Breast epithelium (tissue), 4 donors: ENCODE measurements at regions not wholly inside any gene's neighbourhood (a gene's known extent, or its start where the extent isn't known, plus 50 kb on each side); places are given as distances from the start of the nearest gene placed in this dataset.

ENCODE experiments used
- DNase-seq, 2 donors: peaks; one replicate each; pipeline ENCODE4 v3.0.0-alpha.2; 2019; ENCODE audit warnings: low spot score in 2 of 2
- H3K27ac ChIP-seq, 2 donors: fragments of 200-600 bp; sonication (generic) in 1 of 2; one replicate each; pipeline ENCODE4 v1.5.1; 2016 to 2019; ENCODE audit warnings: mild to moderate bottlenecking in 1 of 2
- H3K27me3 ChIP-seq, 2 donors: fragments of 200-600 bp; sonication (generic) in 1 of 2; one replicate each; pipeline versions ENCODE4 v1.5.1 to v1.6.0; 2017 to 2019; ENCODE audit warnings: control low read depth in 1 of 2, mild to moderate bottlenecking in 1 of 2
- H3K36me3 ChIP-seq: fragments of 200-600 bp; one replicate; pipeline ENCODE4 v1.5.1; 2019
- H3K4me1 ChIP-seq, 2 donors: fragments of 200-600 bp; sonication (generic); one replicate each; pipeline ENCODE4 v1.5.1; 2016 to 2019; ENCODE audit warnings: control low read depth in 1 of 2
- H3K4me3 ChIP-seq, 3 donors: fragments of 200-600 bp; sonication (generic); 1 replicate in 2 of 3; 2 replicates in 1 of 3; pipeline ENCODE4 v1.5.1; 2016 to 2019; ENCODE audit warnings: mild to moderate bottlenecking in 3 of 3, moderate library complexity in 2 of 3
- H3K9me3 ChIP-seq, 2 donors: fragments of 200-600 bp; sonication (generic) in 1 of 2; one replicate each; pipeline ENCODE4 v1.5.1; 2016 to 2019; ENCODE audit warnings: control low read depth in 1 of 2
- POLR2A ChIP-seq: fragments of 450-650 bp; IDR thresholded peaks from one replicate; pipeline ENCODE4 v1.6.1; 2016; ENCODE audit warnings: antibody characterized with exemption, mild to moderate bottlenecking, moderate library complexity
- POLR2AphosphoS5 ChIP-seq, 3 donors: sonication (generic); formaldehyde crosslinking; IDR thresholded peaks; one replicate each; pipeline ENCODE4 v1.6.1; 2017; ENCODE audit warnings: antibody characterized with exemption in 3 of 3
- intact Hi-C: fragments of 100-400 bp; cut with DNase I; formaldehyde crosslinking; loops from one replicate; pipeline ENCODE4 v1.15.1; 2023; ENCODE audit warnings: low total_unique reads
- TF ChIP-seq, protein P1 (sequence below), 3 donors: fragments of 450-650 bp; IDR thresholded peaks; one replicate each; pipeline ENCODE4 v1.5.1; 2016 to 2017; ENCODE audit warnings: antibody characterized with exemption in 3 of 3, mild to moderate bottlenecking in 3 of 3, moderate library complexity in 3 of 3

DNA sequence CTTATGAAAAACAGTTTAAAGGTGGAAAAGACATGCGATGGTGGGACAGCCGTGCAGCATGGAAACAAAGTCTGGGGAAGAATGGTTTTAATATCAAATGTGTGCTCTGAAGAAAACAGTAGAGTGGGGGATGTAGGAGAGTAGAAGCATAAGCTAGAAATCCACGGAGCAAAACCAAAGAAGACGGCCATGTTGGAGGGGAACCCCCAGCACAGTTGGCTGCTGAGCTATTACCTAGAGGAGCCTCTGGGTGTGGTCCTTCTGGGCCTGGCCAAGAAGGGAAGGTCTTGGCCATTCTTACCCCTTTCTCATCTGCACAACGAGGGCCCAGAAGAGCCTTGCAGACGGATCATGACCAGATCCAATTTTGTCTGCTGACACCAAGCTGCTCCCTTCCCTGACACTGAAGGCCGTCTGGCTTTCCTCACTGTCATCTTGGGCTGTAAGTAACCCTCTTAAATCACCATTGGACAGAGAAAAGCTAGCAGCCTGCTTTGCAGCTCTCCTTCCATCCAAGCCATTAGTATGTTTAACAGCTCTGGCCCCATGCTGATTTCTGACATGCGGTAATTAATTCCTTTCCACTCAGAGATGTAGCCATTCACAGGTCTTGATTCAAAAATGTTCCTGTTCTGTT lies 189.5 kb downstream of the SEC61B start:
- intact Hi-C loops, result no loop called here
- H3K4me3 ChIP-seq, result no peak overlapping the region
- H3K9me3 ChIP-seq, result no peaks in the 10 kb centered on the region
- H3K27ac ChIP-seq, result no peak overlapping the region
- H3K36me3 ChIP-seq, result no peaks in the 10 kb centered on the region
- no peaks in the 10 kb centered on the region for H3K27me3 ChIP-seq
- no peak for DNase-seq
- TF ChIP-seq POLR2A, result no peak
- TF ChIP-seq, protein P1, sequence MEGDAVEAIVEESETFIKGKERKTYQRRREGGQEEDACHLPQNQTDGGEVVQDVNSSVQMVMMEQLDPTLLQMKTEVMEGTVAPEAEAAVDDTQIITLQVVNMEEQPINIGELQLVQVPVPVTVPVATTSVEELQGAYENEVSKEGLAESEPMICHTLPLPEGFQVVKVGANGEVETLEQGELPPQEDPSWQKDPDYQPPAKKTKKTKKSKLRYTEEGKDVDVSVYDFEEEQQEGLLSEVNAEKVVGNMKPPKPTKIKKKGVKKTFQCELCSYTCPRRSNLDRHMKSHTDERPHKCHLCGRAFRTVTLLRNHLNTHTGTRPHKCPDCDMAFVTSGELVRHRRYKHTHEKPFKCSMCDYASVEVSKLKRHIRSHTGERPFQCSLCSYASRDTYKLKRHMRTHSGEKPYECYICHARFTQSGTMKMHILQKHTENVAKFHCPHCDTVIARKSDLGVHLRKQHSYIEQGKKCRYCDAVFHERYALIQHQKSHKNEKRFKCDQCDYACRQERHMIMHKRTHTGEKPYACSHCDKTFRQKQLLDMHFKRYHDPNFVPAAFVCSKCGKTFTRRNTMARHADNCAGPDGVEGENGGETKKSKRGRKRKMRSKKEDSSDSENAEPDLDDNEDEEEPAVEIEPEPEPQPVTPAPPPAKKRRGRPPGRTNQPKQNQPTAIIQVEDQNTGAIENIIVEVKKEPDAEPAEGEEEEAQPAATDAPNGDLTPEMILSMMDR (IDR thresholded peaks at IDR 0.05), result no peak
- no peaks in the 10 kb centered on the region for H3K4me1 ChIP-seq

DNA sequence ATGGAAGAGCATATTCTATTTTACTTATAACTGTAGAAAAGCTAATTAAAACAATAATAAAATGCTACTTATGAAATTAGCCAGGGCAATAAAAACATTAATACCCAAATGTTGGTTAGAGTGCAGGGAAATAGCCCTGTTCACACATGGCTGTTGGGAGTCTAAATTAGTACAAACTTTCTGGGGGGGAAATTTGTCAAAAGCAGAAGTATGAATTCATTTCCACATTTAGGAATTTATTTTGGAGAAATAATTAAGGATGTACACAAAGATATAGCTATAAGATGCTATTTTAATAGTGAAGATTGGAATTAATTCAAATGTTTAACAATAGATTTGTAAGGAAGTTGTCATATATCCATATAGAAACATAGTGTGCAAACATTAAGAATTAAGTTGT lies 190.5 kb downstream of the SEC61B start:
- no peak for TF ChIP-seq POLR2AphosphoS5 (IDR thresholded peaks at IDR 0.05)
- H3K27ac ChIP-seq, result no peak overlapping the region
- intact Hi-C loops, result no loop called here

DNA sequence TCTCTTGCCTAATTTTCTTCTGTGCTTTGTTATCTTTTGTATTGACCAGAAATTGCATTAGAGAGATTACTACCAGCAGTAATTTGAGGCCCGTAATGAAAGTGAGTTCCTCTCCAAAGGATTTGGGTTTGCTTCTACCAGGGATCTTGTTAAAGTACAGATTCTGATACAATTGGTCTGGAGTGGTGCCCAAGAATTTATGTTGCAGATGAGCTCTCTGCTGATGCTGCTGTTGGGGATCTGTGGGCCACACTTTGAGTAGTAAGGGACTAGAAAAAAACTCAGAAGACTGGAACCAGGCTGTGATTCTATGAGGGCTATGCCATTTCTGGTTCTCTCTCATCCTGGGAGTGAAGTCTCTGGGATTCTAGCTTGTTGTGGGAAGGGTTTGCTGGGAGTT lies 192.2 kb downstream of the SEC61B start:
- DNase-seq, result no peak
- Histone ChIP-seq H3K9me3 (no peaks in the 10 kb centered on the region), H3K36me3 (no peaks in the 10 kb centered on the region), H3K27me3 (no peaks in the 10 kb centered on the region), H3K27ac (no peak overlapping the region), H3K4me1 (no peaks in the 10 kb centered on the region), H3K4me3 (no peak overlapping the region)
- intact Hi-C loops, result no loop called here
- TF ChIP-seq POLR2A (no peak), POLR2AphosphoS5 (IDR thresholded peaks at IDR 0.05) (no peak)
- TF ChIP-seq, protein P1 (IDR thresholded peaks at IDR 0.05), result no peak

More for the DNA sequence above, 190.5 kb downstream of the SEC61B start:
- Histone ChIP-seq H3K27me3 (no peaks in the 10 kb centered on the region), H3K4me1 (no peaks in the 10 kb centered on the region), H3K4me3 (no peak overlapping the region), H3K9me3 (no peaks in the 10 kb centered on the region), H3K36me3 (no peaks in the 10 kb centered on the region)
- no peak for DNase-seq

DNA sequence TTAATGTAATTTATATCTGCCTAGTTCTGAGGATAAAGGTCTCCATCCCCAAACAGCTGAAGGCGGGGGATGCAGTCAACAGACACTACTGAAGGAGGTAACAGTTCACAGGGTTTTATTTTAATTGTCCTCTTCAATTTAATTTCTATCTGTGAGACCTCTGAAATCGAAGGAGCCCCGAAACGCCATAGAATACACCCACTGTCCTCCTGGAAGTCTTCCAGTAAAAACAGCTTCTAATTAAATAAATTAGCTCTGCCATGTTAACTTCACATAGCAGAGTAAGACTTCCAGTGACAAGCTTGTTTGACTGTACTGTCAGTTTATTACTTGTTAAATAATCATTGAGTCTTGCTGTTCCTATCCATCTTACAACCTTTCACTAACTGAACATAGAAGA lies 193.5 kb downstream of the SEC61B start:
- DNase-seq, result no peak
- no peak overlapping the region for H3K4me3 ChIP-seq
- no peaks in the 10 kb centered on the region for H3K9me3 ChIP-seq
- H3K4me1 ChIP-seq, result no peaks in the 10 kb centered on the region
- no peaks in the 10 kb centered on the region for H3K27me3 ChIP-seq
- H3K36me3 ChIP-seq, result no peaks in the 10 kb centered on the region
- TF ChIP-seq, protein P1 (IDR thresholded peaks at IDR 0.05), result no peak
- no peak for TF ChIP-seq POLR2AphosphoS5 (IDR thresholded peaks at IDR 0.05)
- TF ChIP-seq POLR2A, result no peak
- intact Hi-C loops, result no loop called here
- no peak overlapping the region for H3K27ac ChIP-seq

- intact Hi-C loops, result no loop called here
- Histone ChIP-seq H3K27ac (no peak overlapping the region), H3K36me3 (no peaks in the 10 kb centered on the region), H3K4me1 (no peaks in the 10 kb centered on the region), H3K4me3 (no peak overlapping the region), H3K9me3 (no peaks in the 10 kb centered on the region), H3K27me3 (no peaks in the 10 kb centered on the region)
- TF ChIP-seq POLR2A, result no peak
- TF ChIP-seq POLR2AphosphoS5 (IDR thresholded peaks at IDR 0.05), result no peak
- TF ChIP-seq, protein P1 (IDR thresholded peaks at IDR 0.05), result no peak
- DNase-seq, result no peak
These were observed 193.9 kb downstream of the SEC61B start for GRCh38 chr9:99416007-99416406.

DNA sequence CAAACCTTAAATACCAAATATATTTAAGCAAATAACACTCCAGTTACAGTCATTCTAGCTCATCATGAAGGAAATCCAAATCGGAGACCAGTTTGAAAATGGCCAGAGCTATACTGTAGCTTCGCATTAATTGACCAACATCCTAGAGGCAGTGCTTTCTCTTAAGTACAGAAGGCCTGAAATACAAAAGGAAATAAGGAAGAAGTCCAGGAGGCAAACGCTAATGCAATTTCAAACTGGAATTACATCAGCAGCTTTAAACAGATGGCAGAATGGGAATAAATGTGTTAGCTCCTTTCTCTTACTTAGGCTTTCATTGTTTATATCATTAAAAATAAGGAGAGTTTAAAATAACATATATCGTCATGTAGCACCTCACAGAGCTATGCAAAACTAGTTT lies 197.0 kb downstream of the SEC61B start:
- Histone ChIP-seq H3K36me3 (no peaks in the 10 kb centered on the region), H3K4me3 (no peak overlapping the region), H3K27me3 (no peaks in the 10 kb centered on the region), H3K9me3 (no peaks in the 10 kb centered on the region), H3K27ac (no peak overlapping the region), H3K4me1 (no peaks in the 10 kb centered on the region)
- no peak for DNase-seq
- TF ChIP-seq POLR2AphosphoS5 (IDR thresholded peaks at IDR 0.05) (no peak), POLR2A (no peak)
- TF ChIP-seq, protein P1 (IDR thresholded peaks at IDR 0.05), result no peak
- intact Hi-C loops, result no loop called here
